ENCODE measurements at regions not wholly inside any gene's neighbourhood (a gene's known extent, or its start where the extent isn't known, plus 50 kb on each side); places are given as distances from the start of the nearest gene placed in this dataset.

GRCh38 chr2:235191486-235191885, 239.7 kb downstream of the SH3BP4 start:
- Histone ChIP-seq H3K9ac (replicated peaks in 1 of 4; ENCODE audit: extremely low read depth in 1 of 4, low read depth in 3 of 4, low read length in 3 of 4) (no peak overlapping the region), H3K4me3 (ENCODE audit: extremely low read depth in 1 of 4, insufficient read depth in 2 of 4, low read depth in 3 of 4, low read length in 4 of 4) (no peak overlapping the region), H4K5ac (ENCODE audit: insufficient read length, low read depth, low read length) (no peak overlapping the region), H2BK15ac (ENCODE audit: low read length) (no peak overlapping the region), H3K79me1 (ENCODE audit: low read depth, low read length) (no peaks in the 10 kb centered on the region), H2AFZ (ENCODE audit: low read length) (no peak overlapping the region), H2BK120ac (replicated peaks; ENCODE audit: low read depth, low read length) (no peak overlapping the region), H3K9me3 (ENCODE audit: insufficient read depth in 2 of 2, low read depth in 1 of 2, low read length in 1 of 2) (no peaks in the 10 kb centered on the region), H3K4me2 (ENCODE audit: insufficient read depth in 1 of 2, low read depth in 2 of 2, low read length in 2 of 2) (no peak overlapping the region), H3K18ac (ENCODE audit: extremely low read depth, low read length) (no peak overlapping the region), H2AK5ac (ENCODE audit: low read depth, low read length) (no peak overlapping the region), H4K91ac (replicated peaks; ENCODE audit: insufficient read length, low read length) (no peak overlapping the region), H2BK20ac (ENCODE audit: low read length) (no peak overlapping the region), H2BK12ac (ENCODE audit: low read depth, low read length) (no peak overlapping the region), H3K14ac (ENCODE audit: insufficient read length) (no peak overlapping the region), H2BK5ac (ENCODE audit: low read depth, low read length) (no peak overlapping the region), H4K20me1 (replicated peaks in 1 of 2; ENCODE audit: control insufficient read depth in 1 of 2, insufficient read depth in 2 of 2, low read length in 2 of 2) (no peaks in the 10 kb centered on the region), H4K8ac (ENCODE audit: extremely low read depth, insufficient read depth, low read length) (no peak overlapping the region), H3K4me1 (replicated peaks in 1 of 4; ENCODE audit: control insufficient read depth in 3 of 4, insufficient read depth in 4 of 4, low read length in 3 of 4) (no peaks in the 10 kb centered on the region), H3K23me2 (ENCODE audit: low read depth, low read length) (no peaks in the 10 kb centered on the region), H3K36me3 (ENCODE audit: control insufficient read depth in 2 of 4, insufficient read depth in 4 of 4, low read length in 3 of 4) (no peaks in the 10 kb centered on the region), H3K27me3 (replicated peaks in 1 of 4; ENCODE audit: control insufficient read depth in 3 of 4, extremely low read depth in 1 of 4, insufficient read depth in 3 of 4, low read length in 3 of 4) (peaks cover 0 to 1% (median 0%) of the 10 kb centered on the region in 4 experiments; a peak in 1 of 7 replicates), H3K23ac (ENCODE audit: insufficient read length) (no peak overlapping the region), H3K56ac (replicated peaks; ENCODE audit: insufficient read length, low read depth, low read length) (no peak overlapping the region), H3K79me2 (ENCODE audit: control insufficient read depth in 1 of 2, insufficient read depth in 2 of 2, low read length in 2 of 2) (no peaks in the 10 kb centered on the region), H3K27ac (ENCODE audit: low read depth, low read length) (no peak overlapping the region), H3K4ac (replicated peaks; ENCODE audit: insufficient read length, low read depth, low read length) (no peak overlapping the region)
- ChIA-PET POLR2A (ENCODE audit: partially characterized antibody) (no interaction called here), CTCF (ENCODE audit: partially characterized antibody) (interaction anchor here (0.6 to 1.1 kb wide), 3 partner anchors 21 to 874 kb away, joined by 3 to 4 read pairs (median 4); no protein-coding TSS in a partner anchor)
- no peak for TF ChIP-seq GABPA (IDR thresholded peaks at IDR 0.05; ENCODE audit: borderline replicate concordance, insufficient read depth, low read length)
- TF ChIP-seq SRF (IDR thresholded peaks at IDR 0.05; ENCODE audit: low read depth, low read length), result no peak
- TF ChIP-seq SP2 (IDR thresholded peaks at IDR 0.05; ENCODE audit: low read length), result no peak
- TF ChIP-seq MAX (IDR thresholded peaks at IDR 0.05), result no peak
- TF ChIP-seq CBX8 (IDR thresholded peaks at IDR 0.05; ENCODE audit: borderline replicate concordance, low read depth, low read length), result no peak
- TF ChIP-seq POLR2A (IDR thresholded peaks at IDR 0.05; ENCODE audit: control extremely low read depth in 1 of 2, low read depth in 2 of 2, low read length in 2 of 2), result no peak
- TF ChIP-seq CBX5 (IDR thresholded peaks at IDR 0.05; ENCODE audit: low read depth, low read length), result no peak
- TF ChIP-seq TEAD4 (IDR thresholded peaks at IDR 0.05; ENCODE audit: low read depth, low read length), result no peak
- TF ChIP-seq, protein P1, sequence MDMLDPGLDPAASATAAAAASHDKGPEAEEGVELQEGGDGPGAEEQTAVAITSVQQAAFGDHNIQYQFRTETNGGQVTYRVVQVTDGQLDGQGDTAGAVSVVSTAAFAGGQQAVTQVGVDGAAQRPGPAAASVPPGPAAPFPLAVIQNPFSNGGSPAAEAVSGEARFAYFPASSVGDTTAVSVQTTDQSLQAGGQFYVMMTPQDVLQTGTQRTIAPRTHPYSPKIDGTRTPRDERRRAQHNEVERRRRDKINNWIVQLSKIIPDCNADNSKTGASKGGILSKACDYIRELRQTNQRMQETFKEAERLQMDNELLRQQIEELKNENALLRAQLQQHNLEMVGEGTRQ (IDR thresholded peaks at IDR 0.05; ENCODE audit: low read length), result no peak
- TF ChIP-seq RAD21 (IDR thresholded peaks at IDR 0.05 in 1 of 2, conservative IDR thresholded peaks at IDR 0.05 in 1 of 2; ENCODE audit: low read depth in 2 of 2, low read length in 2 of 2), result no peak
- no peak for TF ChIP-seq POLR2AphosphoS5 (IDR thresholded peaks at IDR 0.05; ENCODE audit: low read depth, low read length)
- DNase-seq (ENCODE audit: low read depth in 1 of 2, low spot score in 2 of 2) (no peak), FAIRE-seq (no peak)
- WGBS, 2 experiments (ENCODE audit: extremely low coverage in 1 of 2, insufficient coverage in 1 of 2, insufficient read length in 1 of 2, insufficient replicate concordance in 2 of 2, low coverage in 1 of 2, low lambda C conversion rate in 2 of 2, missing lambda C conversion rate in 1 of 2), result 83% methylated on average over 13 of the region's 15 CpGs; no CpG with 5 or more reads in 1 of the 2 experiments
